Thyroid gland (tissue), 4 donors: ENCODE measurements at regions not wholly inside any gene's neighbourhood (a gene's known extent, or its start where the extent isn't known, plus 50 kb on each side); places are given as distances from the start of the nearest gene placed in this dataset.

ENCODE experiments used
- POLR2A ChIP-seq, 2 donors: fragments of 450-650 bp; IDR thresholded peaks; one replicate each; pipeline ENCODE4 v1.6.1; 2017; ENCODE audit warnings: antibody characterized with exemption in 2 of 2, mild to moderate bottlenecking in 2 of 2, moderate library complexity in 1 of 2
- TF ChIP-seq, protein P1 (sequence below), 6 experiments: fragments of 200-600 bp in 3 of 6; fragments of 450-650 bp in 3 of 6; sonication (generic) in 3 of 6; IDR thresholded peaks; one replicate each; pipeline ENCODE4 v1.5.1; 2016 to 2019; ENCODE audit warnings: antibody characterized with exemption in 6 of 6, mild to moderate bottlenecking in 2 of 6, inconsistent platforms in 1 of 6, moderate library complexity in 1 of 6

GRCh38 chr9:104386425-104387069 lies 117.5 kb upstream of the OR13F1 start:
- TF ChIP-seq, protein P1, sequence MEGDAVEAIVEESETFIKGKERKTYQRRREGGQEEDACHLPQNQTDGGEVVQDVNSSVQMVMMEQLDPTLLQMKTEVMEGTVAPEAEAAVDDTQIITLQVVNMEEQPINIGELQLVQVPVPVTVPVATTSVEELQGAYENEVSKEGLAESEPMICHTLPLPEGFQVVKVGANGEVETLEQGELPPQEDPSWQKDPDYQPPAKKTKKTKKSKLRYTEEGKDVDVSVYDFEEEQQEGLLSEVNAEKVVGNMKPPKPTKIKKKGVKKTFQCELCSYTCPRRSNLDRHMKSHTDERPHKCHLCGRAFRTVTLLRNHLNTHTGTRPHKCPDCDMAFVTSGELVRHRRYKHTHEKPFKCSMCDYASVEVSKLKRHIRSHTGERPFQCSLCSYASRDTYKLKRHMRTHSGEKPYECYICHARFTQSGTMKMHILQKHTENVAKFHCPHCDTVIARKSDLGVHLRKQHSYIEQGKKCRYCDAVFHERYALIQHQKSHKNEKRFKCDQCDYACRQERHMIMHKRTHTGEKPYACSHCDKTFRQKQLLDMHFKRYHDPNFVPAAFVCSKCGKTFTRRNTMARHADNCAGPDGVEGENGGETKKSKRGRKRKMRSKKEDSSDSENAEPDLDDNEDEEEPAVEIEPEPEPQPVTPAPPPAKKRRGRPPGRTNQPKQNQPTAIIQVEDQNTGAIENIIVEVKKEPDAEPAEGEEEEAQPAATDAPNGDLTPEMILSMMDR (IDR thresholded peaks at IDR 0.05) = peak; percentile 44 to 84 (median 74)
- TF ChIP-seq POLR2A (IDR thresholded peaks at IDR 0.05) = no peak
